T-helper 17 cell (primary cell): ENCODE measurements at regions not wholly inside any gene's neighbourhood (a gene's known extent, or its start where the extent isn't known, plus 50 kb on each side); places are given as distances from the start of the nearest gene placed in this dataset.

Experiments
- ATAC-seq: fragments of 150-1000 bp; cut with Tn5 transposase; 2 replicates; pipeline ENCODE4 v1.10.0; 2021; ENCODE audit warnings: mild to moderate bottlenecking, moderate library complexity
- DNase-seq, 3 donors: peaks; one replicate each; pipeline versions ENCODE4 v3.0.0 to v3.0.0-alpha.2; 2020 to 2021
- H3K9me3 ChIP-seq: one replicate; pipeline ENCODE4 v1.7.0; 2013; ENCODE audit warnings: low read length, mild to moderate bottlenecking; ENCODE audit not compliant: control insufficient read depth, poor library complexity, severe bottlenecking
- H3K27ac Mint-ChIP-seq: one replicate; pipeline ENCODE4 v1.8.0; 2022; ENCODE audit warnings: mild to moderate bottlenecking, moderate library complexity, mixed read lengths
- H3K27me3 Mint-ChIP-seq: one replicate; pipeline ENCODE4 v1.8.0; 2022; ENCODE audit warnings: mixed read lengths
- H3K36me3 Mint-ChIP-seq: one replicate; pipeline ENCODE4 v1.8.0; 2022; ENCODE audit warnings: low read depth, mixed read lengths
- H3K4me1 Mint-ChIP-seq: one replicate; pipeline ENCODE4 v1.8.0; 2022; ENCODE audit warnings: mild to moderate bottlenecking, mixed read lengths
- H3K4me3 Mint-ChIP-seq: one replicate; pipeline ENCODE4 v1.8.0; 2022; ENCODE audit warnings: mild to moderate bottlenecking, moderate library complexity, mixed read lengths

- H3K4me1 Mint-ChIP-seq, result no peaks in the 10 kb centered on the region
- DNase-seq, result no peak
- H3K9me3 ChIP-seq, result no peaks in the 10 kb centered on the region
- no peak overlapping the region for H3K4me3 Mint-ChIP-seq
- H3K36me3 Mint-ChIP-seq, result no peaks in the 10 kb centered on the region
- ATAC-seq, result no peak
- no peaks in the 10 kb centered on the region for H3K27me3 Mint-ChIP-seq
- H3K27ac Mint-ChIP-seq, result no peak overlapping the region
Observed at GRCh38 chr9:80223897-80224296, 652.1 kb downstream of the TLE4 start.

GRCh38 chr9:80222466-80223169 is 650.9 kb downstream of the TLE4 start:
- Mint-ChIP-seq H3K4me3 (no peak overlapping the region), H3K36me3 (no peaks in the 10 kb centered on the region), H3K27me3 (no peaks in the 10 kb centered on the region), H3K4me1 (no peaks in the 10 kb centered on the region), H3K27ac (no peak overlapping the region)
- H3K9me3 ChIP-seq, result no peaks in the 10 kb centered on the region
- DNase-seq (no peak), ATAC-seq (no peak)

GRCh38 chr9:80218328-80218727 is 646.6 kb downstream of the TLE4 start:
- Mint-ChIP-seq H3K27me3 (no peaks in the 10 kb centered on the region), H3K4me3 (no peak overlapping the region), H3K36me3 (no peaks in the 10 kb centered on the region), H3K4me1 (no peaks in the 10 kb centered on the region), H3K27ac (no peak overlapping the region)
- no peaks in the 10 kb centered on the region for H3K9me3 ChIP-seq
- ATAC-seq (no peak), DNase-seq (no peak)

DNA sequence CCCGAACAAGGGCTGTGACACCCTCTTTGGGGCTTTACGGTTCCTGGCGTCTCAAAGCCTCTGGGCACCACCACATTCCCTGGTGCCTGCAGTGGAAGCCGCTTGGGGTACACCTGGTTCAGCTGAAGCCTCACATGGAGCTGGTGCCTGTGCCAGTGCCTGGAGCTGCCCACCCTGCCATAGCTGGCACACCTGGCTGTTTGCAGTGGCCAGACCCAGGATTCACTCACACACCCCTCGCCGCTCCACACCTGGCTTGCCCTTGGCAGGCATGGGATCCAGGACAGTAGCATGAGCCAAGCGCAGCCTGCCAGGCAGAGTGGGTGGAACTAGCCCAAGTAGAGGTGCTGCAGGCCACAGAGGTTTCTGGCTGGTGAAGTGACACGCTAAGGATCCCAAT is 641.8 kb downstream of the TLE4 start:
- Mint-ChIP-seq H3K4me1 (no peaks in the 10 kb centered on the region), H3K27ac (no peak overlapping the region), H3K36me3 (no peaks in the 10 kb centered on the region), H3K27me3 (no peaks in the 10 kb centered on the region), H3K4me3 (no peak overlapping the region)
- ATAC-seq (no peak), DNase-seq (no peak)
- H3K9me3 ChIP-seq, result no peaks in the 10 kb centered on the region

DNA sequence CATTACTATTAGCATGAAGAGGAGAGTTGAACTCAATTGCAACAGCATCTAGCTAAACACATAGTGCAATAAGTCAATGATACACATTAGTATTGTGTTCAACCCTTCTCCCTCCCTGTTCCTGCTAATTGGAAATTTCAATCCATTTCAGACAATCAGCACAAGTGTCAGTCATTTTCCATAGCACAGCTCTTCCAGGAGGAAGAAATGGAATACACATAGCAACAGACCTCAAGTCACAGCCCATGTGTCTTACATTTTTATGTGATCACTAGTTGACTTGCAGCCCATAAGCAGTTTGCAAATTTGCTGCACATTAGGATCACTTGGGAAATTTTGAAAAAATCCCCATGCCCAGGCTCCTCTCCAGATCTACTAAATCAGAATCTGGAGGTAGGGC is 636.9 kb downstream of the TLE4 start:
- Mint-ChIP-seq H3K4me3 (no peak overlapping the region), H3K27ac (no peak overlapping the region), H3K36me3 (no peaks in the 10 kb centered on the region), H3K4me1 (no peaks in the 10 kb centered on the region), H3K27me3 (no peaks in the 10 kb centered on the region)
- no peak for DNase-seq
- no peaks in the 10 kb centered on the region for H3K9me3 ChIP-seq
- ATAC-seq, result no peak

- no peaks in the 10 kb centered on the region for H3K36me3 Mint-ChIP-seq
- H3K9me3 ChIP-seq, result no peaks in the 10 kb centered on the region
- H3K4me3 Mint-ChIP-seq, result no peak overlapping the region
- no peak for DNase-seq
- H3K27me3 Mint-ChIP-seq, result no peaks in the 10 kb centered on the region
- H3K27ac Mint-ChIP-seq, result no peak overlapping the region
- no peak for ATAC-seq
- no peaks in the 10 kb centered on the region for H3K4me1 Mint-ChIP-seq
Observed at GRCh38 chr9:80204054-80204453, 632.3 kb downstream of the TLE4 start.

DNA sequence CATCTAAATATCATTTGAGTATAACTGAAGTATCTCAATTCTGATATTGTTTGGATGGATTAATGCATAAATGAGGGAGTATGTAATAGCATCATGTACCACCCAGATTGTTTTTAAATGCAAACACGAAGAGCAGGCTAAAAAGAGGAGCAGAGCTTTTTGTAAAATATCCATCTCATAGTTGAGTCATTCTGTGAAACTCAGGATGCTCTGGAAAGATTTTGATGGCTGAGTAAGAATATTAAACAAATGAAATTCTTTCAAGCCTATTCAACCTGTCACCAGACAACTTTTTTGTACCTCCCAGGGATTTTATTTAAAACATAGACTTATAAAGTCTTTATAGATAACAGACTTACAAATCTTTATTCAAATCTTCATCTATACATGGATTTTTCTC is 625.9 kb downstream of the TLE4 start:
- ATAC-seq (no peak), DNase-seq (no peak)
- Mint-ChIP-seq H3K36me3 (no peaks in the 10 kb centered on the region), H3K4me1 (no peaks in the 10 kb centered on the region), H3K4me3 (no peak overlapping the region), H3K27me3 (no peaks in the 10 kb centered on the region), H3K27ac (no peak overlapping the region)
- H3K9me3 ChIP-seq, result no peaks in the 10 kb centered on the region

GRCh38 chr9:80191108-80191507 is 619.3 kb downstream of the TLE4 start:
- Mint-ChIP-seq H3K4me3 (no peak overlapping the region), H3K27ac (no peak overlapping the region), H3K4me1 (no peaks in the 10 kb centered on the region), H3K36me3 (no peaks in the 10 kb centered on the region), H3K27me3 (no peaks in the 10 kb centered on the region)
- ATAC-seq (no peak), DNase-seq (no peak)
- no peaks in the 10 kb centered on the region for H3K9me3 ChIP-seq

DNA sequence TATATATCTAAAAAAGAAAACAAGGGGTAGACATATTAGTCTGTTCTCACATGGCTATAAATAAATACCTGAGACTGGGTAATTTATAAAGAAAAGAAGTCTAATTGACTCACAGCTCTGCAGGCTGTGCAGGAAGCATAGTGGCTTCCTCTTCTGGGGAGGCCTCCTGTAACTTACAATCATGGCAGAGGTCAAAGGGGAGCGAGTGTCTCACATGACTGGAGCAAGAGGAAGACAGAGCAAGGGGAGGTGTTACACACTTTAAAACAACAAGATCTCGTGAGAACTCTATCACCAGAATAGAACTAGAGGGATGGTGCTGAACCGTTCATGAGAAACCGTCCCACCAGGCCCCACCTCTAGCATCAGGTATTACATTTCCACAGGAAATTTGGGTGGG is 616.8 kb downstream of the TLE4 start:
- no peak overlapping the region for H3K4me3 Mint-ChIP-seq
- no peak for ATAC-seq
- H3K27ac Mint-ChIP-seq, result no peak overlapping the region
- no peaks in the 10 kb centered on the region for H3K36me3 Mint-ChIP-seq
- H3K27me3 Mint-ChIP-seq, result no peaks in the 10 kb centered on the region
- H3K4me1 Mint-ChIP-seq, result no peaks in the 10 kb centered on the region
- H3K9me3 ChIP-seq, result no peaks in the 10 kb centered on the region
- DNase-seq, result no peak

GRCh38 chr9:80185112-80185738 is 613.5 kb downstream of the TLE4 start:
- no peaks in the 10 kb centered on the region for H3K27me3 Mint-ChIP-seq
- no peak for ATAC-seq
- no peak overlapping the region for H3K4me3 Mint-ChIP-seq
- no peaks in the 10 kb centered on the region for H3K9me3 ChIP-seq
- no peaks in the 10 kb centered on the region for H3K4me1 Mint-ChIP-seq
- no peak for DNase-seq
- no peaks in the 10 kb centered on the region for H3K36me3 Mint-ChIP-seq
- no peak overlapping the region for H3K27ac Mint-ChIP-seq

GRCh38 chr9:80177949-80178480 is 606.2 kb downstream of the TLE4 start:
- no peak for ATAC-seq
- H3K36me3 Mint-ChIP-seq, result no peaks in the 10 kb centered on the region
- no peaks in the 10 kb centered on the region for H3K4me1 Mint-ChIP-seq

GRCh38 chr9:80175286-80176150 is 603.8 kb downstream of the TLE4 start:
- Mint-ChIP-seq H3K4me1 (no peaks in the 10 kb centered on the region), H3K27me3 (no peaks in the 10 kb centered on the region), H3K36me3 (no peaks in the 10 kb centered on the region), H3K4me3 (no peak overlapping the region), H3K27ac (no peak overlapping the region)
- DNase-seq (no peak), ATAC-seq (no peak)
- no peaks in the 10 kb centered on the region for H3K9me3 ChIP-seq

More at GRCh38 chr9:80177949-80178480, 606.2 kb downstream of the TLE4 start:
- no peak overlapping the region for H3K27ac Mint-ChIP-seq
- no peak overlapping the region for H3K4me3 Mint-ChIP-seq
- no peak for DNase-seq
- H3K9me3 ChIP-seq, result no peaks in the 10 kb centered on the region
- no peaks in the 10 kb centered on the region for H3K27me3 Mint-ChIP-seq

DNA sequence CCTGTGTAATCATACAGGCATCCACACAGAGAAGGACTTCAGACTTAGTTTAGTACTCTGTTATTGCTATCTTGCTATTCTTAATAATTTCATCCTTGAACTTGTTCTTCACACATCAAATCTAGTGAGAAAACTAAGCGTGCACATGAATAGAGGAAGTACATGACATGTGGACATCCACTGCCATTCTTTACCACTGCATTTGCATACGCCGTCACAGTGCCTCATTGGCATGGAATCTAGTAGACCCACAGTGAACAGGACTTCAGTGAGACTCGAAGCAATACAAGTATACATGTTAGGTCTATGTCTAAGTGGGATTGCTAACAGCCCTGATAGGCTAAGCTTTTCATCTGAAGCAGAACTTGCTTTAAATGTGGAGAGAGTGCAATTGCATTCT is 592.1 kb downstream of the TLE4 start:
- H3K27ac Mint-ChIP-seq, result no peak overlapping the region
- no peaks in the 10 kb centered on the region for H3K9me3 ChIP-seq
- ATAC-seq (no peak), DNase-seq (no peak)
- H3K4me3 Mint-ChIP-seq, result no peak overlapping the region
- no peaks in the 10 kb centered on the region for H3K4me1 Mint-ChIP-seq
- H3K27me3 Mint-ChIP-seq, result peaks cover 15% of the 10 kb centered on the region
- H3K36me3 Mint-ChIP-seq, result peaks cover 2% of the 10 kb centered on the region
